RWPE2 (cell line): ENCODE measurements at regions not wholly inside any gene's neighbourhood (a gene's known extent, or its start where the extent isn't known, plus 50 kb on each side); places are given as distances from the start of the nearest gene placed in this dataset.

ENCODE experiments used
- ATAC-seq: fragments of 200-7000 bp; cut with Tn5 transposase; 3 replicates; pipeline ENCODE4 v1.9.1; 2021; ENCODE audit warnings: low read depth
- DNase-seq: peaks from one replicate; pipeline ENCODE4 v3.0.0-alpha.2; 2020; ENCODE audit warnings: low spot score
- H3K27ac ChIP-seq: fragments of 450-650 bp; 2 replicates; pipeline ENCODE4 v1.5.1; 2017; ENCODE audit warnings: mild to moderate bottlenecking; ENCODE audit not compliant: poor library complexity, severe bottlenecking
- H3K27me3 ChIP-seq: fragments of 250-450 bp; sonication (Bioruptor Pico); 2 replicates; pipeline ENCODE4 v1.5.1; 2021; ENCODE audit warnings: mild to moderate bottlenecking, moderate library complexity; ENCODE audit not compliant: insufficient read depth, poor library complexity, severe bottlenecking
- H3K36me3 ChIP-seq: fragments of 250-450 bp; sonication (Bioruptor Pico); 2 replicates; pipeline ENCODE4 v1.5.1; 2020; ENCODE audit warnings: low read depth, mild to moderate bottlenecking, moderate library complexity
- H3K4me1 ChIP-seq: fragments of 250-450 bp; sonication (Bioruptor Pico); 2 replicates; pipeline ENCODE4 v1.5.1; 2021; ENCODE audit warnings: mild to moderate bottlenecking, moderate library complexity; ENCODE audit not compliant: insufficient read depth, poor library complexity, severe bottlenecking
- H3K4me3 ChIP-seq: fragments of 250-450 bp; sonication (Bioruptor Pico); 2 replicates; pipeline ENCODE4 v1.5.1; 2021; ENCODE audit warnings: mild to moderate bottlenecking, moderate library complexity; ENCODE audit not compliant: severe bottlenecking
- H3K9me3 ChIP-seq: fragments of 250-450 bp; sonication (Bioruptor Pico); 2 replicates; pipeline ENCODE4 v1.5.1; 2021; ENCODE audit warnings: mild to moderate bottlenecking, moderate library complexity; ENCODE audit not compliant: severe bottlenecking
- TF ChIP-seq, protein P1 (sequence below): fragments of 450-650 bp; IDR thresholded peaks from one replicate; pipeline ENCODE4 v1.5.1; 2017; ENCODE audit warnings: mild to moderate bottlenecking, moderate library complexity; ENCODE audit not compliant: poor library complexity, severe bottlenecking

DNA sequence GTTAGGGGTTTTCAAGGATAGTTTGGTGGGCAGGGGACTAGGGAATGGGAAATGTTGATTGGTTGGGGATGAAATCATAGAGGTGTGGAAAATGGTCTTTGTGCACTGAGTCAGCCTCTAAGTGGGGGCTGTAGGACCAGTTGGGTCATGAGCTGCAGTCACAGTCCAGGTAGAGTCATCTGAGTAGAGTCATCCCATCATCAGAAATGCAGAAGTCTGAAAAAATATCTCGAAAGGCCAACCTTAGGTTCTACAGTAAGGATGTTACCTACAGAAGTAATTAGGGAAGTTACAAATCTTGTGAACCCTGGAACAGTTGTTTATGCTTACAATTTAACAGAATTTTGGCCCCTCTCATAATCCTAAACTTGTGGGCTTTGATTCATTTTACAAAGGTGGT, 63.4 kb upstream of the AP1S2 start:
- no peak overlapping the region for H3K4me3 ChIP-seq
- no peaks in the 10 kb centered on the region for H3K27me3 ChIP-seq
- H3K9me3 ChIP-seq: no peaks in the 10 kb centered on the region
- DNase-seq: no peak
- TF ChIP-seq, protein P1, sequence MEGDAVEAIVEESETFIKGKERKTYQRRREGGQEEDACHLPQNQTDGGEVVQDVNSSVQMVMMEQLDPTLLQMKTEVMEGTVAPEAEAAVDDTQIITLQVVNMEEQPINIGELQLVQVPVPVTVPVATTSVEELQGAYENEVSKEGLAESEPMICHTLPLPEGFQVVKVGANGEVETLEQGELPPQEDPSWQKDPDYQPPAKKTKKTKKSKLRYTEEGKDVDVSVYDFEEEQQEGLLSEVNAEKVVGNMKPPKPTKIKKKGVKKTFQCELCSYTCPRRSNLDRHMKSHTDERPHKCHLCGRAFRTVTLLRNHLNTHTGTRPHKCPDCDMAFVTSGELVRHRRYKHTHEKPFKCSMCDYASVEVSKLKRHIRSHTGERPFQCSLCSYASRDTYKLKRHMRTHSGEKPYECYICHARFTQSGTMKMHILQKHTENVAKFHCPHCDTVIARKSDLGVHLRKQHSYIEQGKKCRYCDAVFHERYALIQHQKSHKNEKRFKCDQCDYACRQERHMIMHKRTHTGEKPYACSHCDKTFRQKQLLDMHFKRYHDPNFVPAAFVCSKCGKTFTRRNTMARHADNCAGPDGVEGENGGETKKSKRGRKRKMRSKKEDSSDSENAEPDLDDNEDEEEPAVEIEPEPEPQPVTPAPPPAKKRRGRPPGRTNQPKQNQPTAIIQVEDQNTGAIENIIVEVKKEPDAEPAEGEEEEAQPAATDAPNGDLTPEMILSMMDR: no peak
- no peaks in the 10 kb centered on the region for H3K4me1 ChIP-seq
- no peak for ATAC-seq
- no peaks in the 10 kb centered on the region for H3K36me3 ChIP-seq
- H3K27ac ChIP-seq: no peak overlapping the region

- Histone ChIP-seq H3K4me1 (no peaks in the 10 kb centered on the region), H3K9me3 (no peaks in the 10 kb centered on the region), H3K4me3 (no peak overlapping the region), H3K36me3 (no peaks in the 10 kb centered on the region), H3K27me3 (no peaks in the 10 kb centered on the region), H3K27ac (no peak overlapping the region)
- ATAC-seq (no peak), DNase-seq (no peak)
- TF ChIP-seq, protein P1: no peak
Measured at GRCh38 chrX:15916704-15917084, 62.1 kb upstream of the AP1S2 start.

DNA sequence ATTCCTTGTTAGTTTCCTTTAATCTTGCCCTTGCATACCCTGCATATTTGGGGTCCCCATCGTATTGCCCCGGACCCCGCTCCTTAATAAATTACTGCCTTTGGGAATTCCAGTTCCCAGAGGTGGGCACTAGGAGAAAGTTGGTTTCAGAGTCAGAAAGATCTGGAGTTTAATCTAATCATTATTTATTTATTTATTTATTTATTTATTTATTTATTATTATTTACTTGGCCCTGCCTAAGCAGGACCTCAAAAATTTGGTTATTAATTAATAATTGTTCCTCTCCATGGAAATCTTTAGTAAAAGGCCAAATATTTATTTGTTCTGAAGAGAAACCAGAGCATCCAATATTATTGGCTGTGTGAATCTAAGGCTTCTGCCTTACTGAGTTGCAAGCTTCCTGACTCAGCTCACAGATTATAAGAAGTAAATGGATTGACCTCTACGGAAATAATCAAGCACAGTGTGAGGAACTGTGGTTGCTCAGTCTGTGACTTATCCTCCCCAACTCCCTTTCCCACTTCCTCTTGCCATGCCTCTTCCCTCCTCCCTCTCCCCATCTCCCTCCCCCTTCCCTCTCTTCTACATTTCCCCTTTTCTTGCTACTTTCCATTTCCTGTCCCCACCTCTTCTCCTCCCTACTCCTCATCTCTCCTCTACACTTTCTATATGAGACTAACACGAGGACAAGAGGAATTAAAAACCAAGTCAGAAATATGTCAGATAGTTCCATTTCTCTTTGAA, 61.5 kb upstream of the AP1S2 start:
- Histone ChIP-seq H3K27me3 (no peaks in the 10 kb centered on the region), H3K4me3 (no peak overlapping the region), H3K36me3 (no peaks in the 10 kb centered on the region), H3K4me1 (no peaks in the 10 kb centered on the region), H3K27ac (no peak overlapping the region), H3K9me3 (no peaks in the 10 kb centered on the region)
- TF ChIP-seq, protein P1: no peak
- no peak for DNase-seq
- ATAC-seq: no peak

- Histone ChIP-seq H3K9me3 (no peaks in the 10 kb centered on the region), H3K4me1 (no peaks in the 10 kb centered on the region), H3K27ac (no peak overlapping the region), H3K4me3 (no peak overlapping the region), H3K36me3 (no peaks in the 10 kb centered on the region), H3K27me3 (no peaks in the 10 kb centered on the region)
- no peak for ATAC-seq
- TF ChIP-seq, protein P1: no peak
- DNase-seq: no peak
Measured at GRCh38 chrX:15914486-15914885, 59.9 kb upstream of the AP1S2 start.

- no peaks in the 10 kb centered on the region for H3K27me3 ChIP-seq
- TF ChIP-seq, protein P1: no peak
- ATAC-seq (no peak), DNase-seq (no peak)
- no peak overlapping the region for H3K27ac ChIP-seq
- H3K9me3 ChIP-seq: no peaks in the 10 kb centered on the region
- no peak overlapping the region for H3K4me3 ChIP-seq
- no peaks in the 10 kb centered on the region for H3K4me1 ChIP-seq
- no peaks in the 10 kb centered on the region for H3K36me3 ChIP-seq
Measured at GRCh38 chrX:15913146-15913545, 58.5 kb upstream of the AP1S2 start.
